ENCODE measurements at regions not wholly inside any gene's neighbourhood (a gene's known extent, or its start where the extent isn't known, plus 50 kb on each side); places are given as distances from the start of the nearest gene placed in this dataset.

GRCh38 chr9:119609277-119609971 is 240.2 kb upstream of the BRINP1 start:
- Histone ChIP-seq H3K27ac (ENCODE audit: insufficient read depth, low read depth, low read length) (no peak overlapping the region), H3K36me3 (ENCODE audit: control insufficient read depth in 2 of 2, extremely low read depth in 1 of 2, insufficient read depth in 2 of 2, low read length in 2 of 2) (no peaks in the 10 kb centered on the region), H3K9me1 (replicated peaks; ENCODE audit: control insufficient read depth, extremely low read depth, insufficient read depth, low read length) (no peaks in the 10 kb centered on the region), H3K4me3 (replicated peaks in 1 of 3; ENCODE audit: insufficient read depth in 1 of 3, low read depth in 1 of 3, low read length in 3 of 3) (no peak overlapping the region), H4K20me1 (replicated peaks; ENCODE audit: control insufficient read depth, extremely low read depth, insufficient read depth, low read length) (no peaks in the 10 kb centered on the region), H3K79me2 (ENCODE audit: control insufficient read depth, insufficient read depth, low read length) (no peaks in the 10 kb centered on the region), H3K4me2 (ENCODE audit: insufficient read depth, low read length) (no peak overlapping the region), H3K9me3 (replicated peaks; ENCODE audit: control insufficient read depth, insufficient read depth, low read length) (peaks cover 5% of the 10 kb centered on the region), H3K27me3 (ENCODE audit: control insufficient read depth in 2 of 2, insufficient read depth in 2 of 2, low read length in 2 of 2) (no peaks in the 10 kb centered on the region), H3K9ac (replicated peaks; ENCODE audit: extremely low read depth, insufficient read depth, low read length) (no peak overlapping the region), H3K4me1 (ENCODE audit: control insufficient read depth, extremely low read depth, insufficient read depth, low read length) (no peaks in the 10 kb centered on the region), H2AFZ (ENCODE audit: low read depth, low read length) (no peak overlapping the region)
- ChIA-PET CTCF (no interaction called here), POLR2A (no interaction called here)
- DNase-seq (ENCODE audit: low read depth, low spot score) (no peak), FAIRE-seq (no peak)
- no TSS peak for BruUV-seq (replicated peaks)
- dilution Hi-C loops (cut with MboI; ENCODE audit: extremely low pct_ligation_motif_present, low sequenced_read_pairs) (no loop called here), intact Hi-C loops (cut with micrococcal nuclease) (no loop called here)
- TF ChIP-seq MYC (IDR thresholded peaks at IDR 0.05; ENCODE audit: low read depth, low read length) = no peak
- TF ChIP-seq MAX (IDR thresholded peaks at IDR 0.05; ENCODE audit: insufficient read depth, insufficient read length) = no peak
- no peak for TF ChIP-seq CTCF (IDR thresholded peaks at IDR 0.05; ENCODE audit: extremely low read depth in 1 of 2, insufficient read depth in 1 of 2, low read depth in 1 of 2, low read length in 2 of 2)
- no peak for TF ChIP-seq POLR2AphosphoS5 (IDR thresholded peaks at IDR 0.05; ENCODE audit: insufficient read depth, low read depth, low read length)
- TF ChIP-seq FOS (IDR thresholded peaks at IDR 0.05; ENCODE audit: borderline replicate concordance, insufficient read depth, low read length) = no peak
- TF ChIP-seq GATA2 (IDR thresholded peaks at IDR 0.05; ENCODE audit: insufficient read depth, insufficient read length, low read depth, low read length) = no peak
- no peak for TF ChIP-seq EZH2 (IDR thresholded peaks at IDR 0.05; ENCODE audit: borderline replicate concordance, low read depth, low read length, severe bottlenecking)
- no peak for TF ChIP-seq JUN (IDR thresholded peaks at IDR 0.05; ENCODE audit: borderline replicate concordance, insufficient read depth, insufficient read length, low read depth)
- no peak for TF ChIP-seq POLR2A (IDR thresholded peaks at IDR 0.05; ENCODE audit: low read depth, low read length)

Measured in endothelial cell of umbilical vein (primary cell).